NCI-H510A treated with DMSO at 0.1 percent for 48 hours (cell line): ENCODE measurements at regions not wholly inside any gene's neighbourhood (a gene's known extent, or its start where the extent isn't known, plus 50 kb on each side); places are given as distances from the start of the nearest gene placed in this dataset.

Experiments
- DNase-seq: peaks from one replicate; lab custom pipeline; 2025; lab: John Stamatoyannopoulos, UW

- DNase-seq: no peak
Observed at GRCh38 chr3:13227315-13228165, 154.3 kb upstream of the IQSEC1 start.

GRCh38 chr3:13224967-13225366 is 151.7 kb upstream of the IQSEC1 start:
- DNase-seq: no peak

- DNase-seq: no peak
Observed at GRCh38 chr3:13223574-13224237, 150.5 kb upstream of the IQSEC1 start.

GRCh38 chr3:13222891-13223573 is 149.8 kb upstream of the IQSEC1 start:
- no peak for DNase-seq

- DNase-seq: no peak
Observed at GRCh38 chr3:13222131-13222530, 148.9 kb upstream of the IQSEC1 start.

GRCh38 chr3:13221491-13222061 is 148.3 kb upstream of the IQSEC1 start:
- DNase-seq: no peak

GRCh38 chr3:13220991-13221390 is 147.8 kb upstream of the IQSEC1 start:
- no peak for DNase-seq

GRCh38 chr3:13219902-13220296 is 146.7 kb upstream of the IQSEC1 start:
- DNase-seq: no peak

- no peak for DNase-seq
Observed at GRCh38 chr3:13219077-13219901, 146.1 kb upstream of the IQSEC1 start.

- DNase-seq: no peak
Observed at GRCh38 chr3:13218541-13218908, 145.3 kb upstream of the IQSEC1 start.

GRCh38 chr3:13217736-13218540 is 144.7 kb upstream of the IQSEC1 start:
- DNase-seq: no peak

GRCh38 chr3:13217253-13217652 is 144.0 kb upstream of the IQSEC1 start:
- DNase-seq: no peak

- DNase-seq: peak; percentile 25
Observed at GRCh38 chr3:13215940-13216546, 142.8 kb upstream of the IQSEC1 start.

- peak; percentile 73 for DNase-seq
Observed at GRCh38 chr3:13214847-13215472, 141.7 kb upstream of the IQSEC1 start.

GRCh38 chr3:13213911-13214846 is 140.9 kb upstream of the IQSEC1 start:
- DNase-seq: no peak

- DNase-seq: no peak
Observed at GRCh38 chr3:13213490-13213889, 140.3 kb upstream of the IQSEC1 start.

GRCh38 chr3:13211605-13212210 is 138.5 kb upstream of the IQSEC1 start:
- DNase-seq: no peak

- no peak for DNase-seq
Observed at GRCh38 chr3:13210221-13210975, 137.2 kb upstream of the IQSEC1 start.
